NCI-H2227 (cell line): ENCODE measurements at regions not wholly inside any gene's neighbourhood (a gene's known extent, or its start where the extent isn't known, plus 50 kb on each side); places are given as distances from the start of the nearest gene placed in this dataset.

Source experiments
- DNase-seq: peaks from one replicate; lab custom pipeline; 2025; ENCODE audit not compliant: unreplicated experiment; lab: John Stamatoyannopoulos, UW

- no peak for DNase-seq
These were observed 451.5 kb upstream of the SORCS1 start for GRCh38 chr10:107616031-107616430.

- DNase-seq = no peak
These were observed 450.6 kb upstream of the SORCS1 start for GRCh38 chr10:107614939-107615685.

- no peak for DNase-seq
These were observed 446.6 kb upstream of the SORCS1 start for GRCh38 chr10:107611115-107611514.

DNA sequence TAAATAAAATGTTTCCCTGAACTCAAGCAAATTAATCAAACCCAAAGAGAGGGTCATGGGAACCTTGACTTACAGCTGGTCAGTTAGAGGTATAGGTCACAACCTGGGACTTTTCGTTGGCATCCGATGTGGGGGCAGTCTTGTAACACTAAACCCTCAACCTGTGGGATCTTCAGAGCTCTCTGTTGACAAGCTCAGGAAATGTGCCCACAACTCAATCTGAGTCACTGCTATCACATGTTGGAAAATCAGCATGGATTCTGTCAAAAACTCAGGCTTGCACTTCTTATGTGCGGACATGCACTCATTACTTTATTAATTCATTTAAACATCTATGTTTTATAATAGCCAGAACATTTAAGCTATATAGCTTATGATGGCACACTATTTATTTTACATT lies 424.6 kb upstream of the SORCS1 start:
- DNase-seq = no peak

DNA sequence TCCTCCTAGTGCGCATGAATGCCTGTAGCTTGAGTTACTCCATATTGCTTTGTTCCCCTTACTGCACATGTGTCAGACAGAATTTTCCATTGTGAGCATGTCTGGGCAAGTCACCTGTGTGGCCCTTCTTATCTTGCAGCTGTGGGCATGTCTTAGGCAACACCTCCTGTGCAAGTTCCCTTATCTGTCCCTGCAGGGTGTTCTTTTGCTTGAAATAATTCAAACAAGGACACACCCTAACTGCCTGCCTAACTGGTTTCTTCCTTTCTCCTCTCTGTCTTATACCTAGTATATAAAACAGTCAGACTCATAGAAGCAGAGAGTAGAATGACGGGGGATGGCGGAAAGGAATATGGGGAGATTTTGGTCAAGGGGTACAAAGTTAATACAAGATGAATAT lies 421.1 kb upstream of the SORCS1 start:
- DNase-seq = no peak

DNA sequence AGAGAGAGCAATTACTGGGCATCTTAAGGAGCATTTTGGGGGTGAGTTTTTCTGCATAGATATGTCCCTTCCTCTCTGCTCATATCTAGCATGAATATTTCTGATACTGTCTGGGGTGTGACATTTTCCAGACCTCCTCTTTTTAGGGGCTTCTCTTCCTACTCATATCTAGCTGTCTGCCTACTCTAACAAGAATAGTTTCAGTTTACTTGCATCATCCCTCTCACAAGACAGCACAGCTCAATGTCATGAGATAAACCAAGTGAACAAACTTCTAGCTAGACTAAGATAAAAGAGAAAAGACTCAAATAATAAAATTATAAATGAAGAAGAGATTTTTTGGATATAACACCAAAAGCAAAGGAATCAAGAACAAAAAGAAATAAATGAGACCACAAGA lies 419.5 kb upstream of the SORCS1 start:
- DNase-seq = no peak

DNA sequence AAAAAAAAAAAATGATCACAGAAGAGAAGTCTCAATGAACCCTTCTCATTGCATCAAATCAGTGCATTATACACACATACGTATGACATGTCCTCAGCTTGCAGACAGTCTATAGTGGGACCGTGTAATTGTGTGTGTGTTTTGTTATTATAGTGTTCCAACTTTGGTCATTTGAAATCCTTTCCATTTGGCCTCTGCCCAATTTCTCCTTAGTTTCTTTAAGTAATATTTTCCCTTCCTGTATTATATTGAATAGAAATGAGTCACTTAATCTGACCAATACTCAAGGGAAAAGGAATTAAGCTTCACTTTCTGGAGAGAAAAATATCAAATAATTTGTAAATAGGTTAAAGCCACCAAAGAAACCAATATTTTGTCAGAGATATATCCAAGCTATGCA lies 415.5 kb upstream of the SORCS1 start:
- no peak for DNase-seq

DNA sequence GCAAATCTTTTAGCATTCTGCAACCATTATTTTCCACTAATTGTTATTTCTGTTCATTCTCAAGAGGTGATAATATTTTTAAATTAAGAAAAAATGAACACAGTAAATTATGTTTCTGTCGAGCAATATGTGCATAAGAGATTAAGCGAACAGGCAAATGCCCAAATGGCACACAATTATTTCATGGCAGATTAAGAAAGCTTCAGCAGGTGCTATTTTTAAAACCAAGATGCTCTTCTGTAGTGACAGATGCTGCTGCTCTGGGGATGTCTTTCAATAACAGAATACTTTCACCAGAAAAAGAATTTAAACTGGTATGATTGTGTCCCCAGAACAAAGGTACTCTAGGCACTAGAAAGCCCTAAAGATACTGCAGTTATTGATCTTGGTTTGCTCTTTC lies 412.7 kb upstream of the SORCS1 start:
- no peak for DNase-seq

GRCh38 chr10:107576746-107577145 lies 412.2 kb upstream of the SORCS1 start:
- DNase-seq = no peak

- DNase-seq = no peak
These were observed 400.5 kb upstream of the SORCS1 start for GRCh38 chr10:107565014-107565413.

DNA sequence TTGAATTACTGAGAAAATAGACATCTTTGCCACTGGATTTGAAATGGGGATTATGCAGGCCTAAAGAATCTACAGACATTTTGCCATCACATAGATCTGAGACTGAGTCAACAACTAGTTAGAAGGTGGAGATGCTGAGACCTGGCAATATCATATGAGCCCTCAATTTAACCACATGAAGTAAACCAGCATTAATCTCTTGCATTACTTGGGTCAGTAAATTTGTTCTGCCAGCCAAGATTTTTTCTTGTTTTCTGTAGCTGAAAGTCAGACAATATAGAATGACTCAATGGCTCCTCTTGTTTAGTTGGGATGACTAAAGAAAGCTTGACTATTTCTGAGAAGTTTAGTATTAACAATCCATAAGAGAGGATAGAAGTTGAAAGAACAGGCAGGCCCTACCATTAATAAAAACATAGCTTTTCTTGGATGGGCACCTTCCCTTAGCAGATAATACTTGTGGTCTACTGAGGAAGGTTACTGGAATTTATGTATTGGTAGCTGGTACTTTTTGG lies 396.7 kb upstream of the SORCS1 start:
- DNase-seq = no peak

- DNase-seq = no peak
These were observed 393.4 kb upstream of the SORCS1 start for GRCh38 chr10:107557916-107558315.

GRCh38 chr10:107554333-107554732 lies 389.8 kb upstream of the SORCS1 start:
- no peak for DNase-seq

GRCh38 chr10:107553470-107553869 lies 389.0 kb upstream of the SORCS1 start:
- no peak for DNase-seq

DNA sequence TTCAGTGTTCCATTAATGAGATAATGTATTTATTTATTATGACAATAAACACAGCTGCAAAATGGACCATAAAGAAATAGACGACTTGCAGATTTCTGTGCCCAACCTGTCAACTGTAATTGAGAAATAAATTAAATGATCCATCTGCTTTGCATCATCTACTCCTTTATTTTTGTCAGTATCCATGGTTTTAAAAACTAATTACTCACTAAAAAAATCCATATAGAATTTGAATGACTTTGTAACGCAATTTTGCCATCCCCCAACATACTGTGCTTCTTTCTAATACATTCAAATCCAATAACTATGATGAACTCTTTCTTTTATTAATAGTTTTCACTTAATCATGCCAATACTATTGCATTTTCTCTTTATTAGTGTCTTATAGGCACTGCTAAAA lies 388.5 kb upstream of the SORCS1 start:
- DNase-seq = no peak

GRCh38 chr10:107548301-107548700 lies 383.8 kb upstream of the SORCS1 start:
- DNase-seq = no peak

GRCh38 chr10:107546986-107547385 lies 382.5 kb upstream of the SORCS1 start:
- no peak for DNase-seq

- no peak for DNase-seq
These were observed 381.8 kb upstream of the SORCS1 start for GRCh38 chr10:107546284-107546683.

GRCh38 chr10:107545717-107546116 lies 381.2 kb upstream of the SORCS1 start:
- DNase-seq = no peak

GRCh38 chr10:107544706-107545520 lies 380.4 kb upstream of the SORCS1 start:
- no peak for DNase-seq

GRCh38 chr10:107542607-107543006 lies 378.1 kb upstream of the SORCS1 start:
- no peak for DNase-seq

- DNase-seq = no peak
These were observed 377.5 kb upstream of the SORCS1 start for GRCh38 chr10:107542016-107542415.
